HepG2 (cell line): ENCODE measurements at regions not wholly inside any gene's neighbourhood (a gene's known extent, or its start where the extent isn't known, plus 50 kb on each side); places are given as distances from the start of the nearest gene placed in this dataset.

Source experiments
- ATAC-seq: fragments of 200-7000 bp; cut with Tn5 transposase; 3 replicates; pipeline ENCODE4 v1.9.1; 2020; ENCODE audit warnings: mild to moderate bottlenecking, moderate library complexity
- BruUV-seq: library from RNA; stranded (reverse); fragments of 400-500 nt; replicated peaks from 2 replicates; lab custom pipeline; 2021; lab: Mats Ljungman, UMichigan
- CTCF ChIA-PET: fragments of 300-600 bp; formaldehyde crosslinking; extraction: SDS; loops from one replicate; lab custom pipeline; 2021; ENCODE audit warnings: low total read pairs, inconsistent platforms, low intra/inter-chr PET ratio; lab: Yijun Ruan, JAX
- POLR2A ChIA-PET: fragments of 350-600 bp; sonication (Branson Sonifier 250); formaldehyde crosslinking; loops from one replicate; lab custom pipeline; 2020; ENCODE audit warnings: antibody characterized with exemption, inconsistent platforms; lab: Yijun Ruan, JAX
- DNase-seq: peaks from one replicate; pipeline ENCODE4 v3.0.0-alpha.2; 2015; ENCODE audit warnings: low spot score
- FAIRE-seq: peaks from 3 replicates; lab custom pipeline; 2011; peaks lifted over from hg19 to GRCh38; lab: Jason Lieb, UNC
- H2AFZ ChIP-seq: one replicate; pipeline ENCODE4 v1.6.1; 2011; ENCODE audit warnings: low read length, inconsistent platforms
- H3K27ac ChIP-seq: fragments of 300-600 bp; 3 replicates; pipeline ENCODE4 v1.8.0; 2011; ENCODE audit warnings: mixed run types, mild to moderate bottlenecking, mixed read lengths, low read length, inconsistent platforms; ENCODE audit not compliant: insufficient read depth; ENCODE audit errors: extremely low read length
- H3K27me3 ChIP-seq, 2 experiments: fragments of 200-600 bp in 1 of 2; 2 replicates in 1 of 2; 3 replicates in 1 of 2; pipeline versions ENCODE4 v1.6.0 to v1.8.0; 2011; ENCODE audit warnings: low read length in 2 of 2, mild to moderate bottlenecking in 2 of 2, moderate library complexity in 2 of 2, inconsistent platforms in 1 of 2; ENCODE audit not compliant: insufficient read depth in 2 of 2, control insufficient read depth in 1 of 2
- H3K36me3 ChIP-seq, 2 experiments: fragments of 200-600 bp in 1 of 2; replicated peaks in 1 of 2; 2 replicates in 1 of 2; 3 replicates in 1 of 2; pipeline versions ENCODE4 v1.5.1 to v1.8.0; 2011; ENCODE audit warnings: low read length in 2 of 2, inconsistent platforms in 1 of 2; ENCODE audit not compliant: insufficient read depth in 2 of 2, control insufficient read depth in 1 of 2
- H3K4me1 ChIP-seq: 2 replicates; pipeline ENCODE4 v1.5.1; 2012; ENCODE audit warnings: low read length, inconsistent platforms; ENCODE audit not compliant: insufficient read depth
- H3K4me2 ChIP-seq: 2 replicates; pipeline ENCODE4 v1.6.0; 2011; ENCODE audit warnings: low read depth, low read length, inconsistent platforms
- H3K4me3 ChIP-seq, 3 experiments: fragments of 200-600 bp in 1 of 3; sonication (generic), shearing (Covaris generic) in 1 of 3; replicated peaks in 1 of 3; 2 replicates each; pipeline ENCODE4 v1.5.1; 2011 to 2016; ENCODE audit warnings: low read length in 3 of 3, inconsistent platforms in 2 of 3, low read depth in 2 of 3, mild to moderate bottlenecking in 2 of 3, control low read depth in 1 of 3, mixed read lengths in 1 of 3; ENCODE audit not compliant: insufficient read depth in 1 of 3
- H3K79me2 ChIP-seq: one replicate; pipeline ENCODE4 v1.6.1; 2011; ENCODE audit warnings: low read length, inconsistent platforms; ENCODE audit not compliant: insufficient read depth
- H3K9ac ChIP-seq: 2 replicates; pipeline ENCODE4 v1.6.0; 2011; ENCODE audit warnings: mild to moderate bottlenecking, low read depth, low read length, inconsistent platforms; ENCODE audit not compliant: insufficient read depth
- H3K9me3 ChIP-seq: 2 replicates; pipeline ENCODE4 v1.5.1; 2012; ENCODE audit warnings: mild to moderate bottlenecking, low read length
- H4K20me1 ChIP-seq: 2 replicates; pipeline ENCODE4 v1.6.0; 2011; ENCODE audit warnings: inconsistent platforms, mild to moderate bottlenecking, low read length, moderate library complexity; ENCODE audit not compliant: insufficient read depth
- CERS6 ChIP-seq: sonication (generic); formaldehyde crosslinking; IDR thresholded peaks from 2 replicates; pipeline ENCODE4 v1.5.0; 2020; ENCODE audit warnings: missing genetic modification reagents
- GLI4 ChIP-seq: sonication (generic); formaldehyde crosslinking; IDR thresholded peaks from 2 replicates; pipeline ENCODE4 v1.5.1; 2020; ENCODE audit warnings: missing genetic modification reagents, mild to moderate bottlenecking, moderate library complexity, borderline replicate concordance
- SP2 ChIP-seq: sonication (generic); formaldehyde crosslinking; IDR thresholded peaks from 2 replicates; pipeline ENCODE4 v1.5.1; 2020; ENCODE audit warnings: mild to moderate bottlenecking, missing genetic modification reagents
- ZNF577 ChIP-seq: sonication (generic); formaldehyde crosslinking; IDR thresholded peaks from 2 replicates; pipeline ENCODE4 v1.4.0; 2020; ENCODE audit warnings: mild to moderate bottlenecking, low read depth, missing genetic modification reagents, borderline replicate concordance
- ZNF713 ChIP-seq: sonication (generic); formaldehyde crosslinking; IDR thresholded peaks from 2 replicates; pipeline ENCODE4 v1.4.0; 2020; ENCODE audit warnings: mild to moderate bottlenecking, missing genetic modification reagents
- WGBS: methylation state at CpG from one replicate; pipeline ENCODE4 v1.1.6; 2017; ENCODE audit warnings: low lambda C conversion rate; 5-methylcytosine and 5-hydroxymethylcytosine counted together
- in situ Hi-C: cut with HindIII; loops from 2 replicates; pipeline ENCODE4 v1.10.0; 2017; ENCODE audit warnings: low pct_unique_long_range_greater_than_20kb; ENCODE audit not compliant: extremely low pct_ligation_motif_present
- intact Hi-C: fragments of 100-400 bp; cut with micrococcal nuclease; formaldehyde crosslinking; loops from one replicate; pipeline ENCODE4 v1.10.0; 2022; ENCODE audit not compliant: unreplicated experiment

GRCh38 chr20:61054411-61054810, 197.7 kb upstream of the CDH4 start:
- Histone ChIP-seq H4K20me1 (no peaks in the 10 kb centered on the region), H3K9me3 (no peaks in the 10 kb centered on the region), H3K79me2 (no peaks in the 10 kb centered on the region), H3K4me2 (no peak overlapping the region), H2AFZ (no peak overlapping the region)
- no peak for FAIRE-seq
- ChIA-PET POLR2A (no interaction called here), CTCF (no interaction called here)
- DNase-seq = no peak
- no peak for TF ChIP-seq ZNF577 (CRISPR knock-in tag)
- no peak for TF ChIP-seq ZNF713 (CRISPR knock-in tag)
- no peak for TF ChIP-seq CERS6
- TF ChIP-seq, all 625 proteins: peak for 0
- no peak for ATAC-seq
- 4% methylated on average over 9 of the region's 9 CpGs for WGBS
- intact Hi-C loops = no loop called here
- no TSS peak for BruUV-seq
- Histone ChIP-seq H3K27me3 (peaks cover 2 to 57% of the 10 kb centered on the region in 2 experiments), H3K4me1 (no peaks in the 10 kb centered on the region), H3K4me3 (no peak overlapping the region), H3K9ac (no peak overlapping the region), H3K36me3 (no peaks in the 10 kb centered on the region), H3K27ac (no peak overlapping the region)
- in situ Hi-C loops = no loop called here

GRCh38 chr20:61055180-61056010, 196.7 kb upstream of the CDH4 start:
- in situ Hi-C loops (no loop called here), intact Hi-C loops (no loop called here)
- Histone ChIP-seq H3K27me3 (peaks cover 2 to 64% of the 10 kb centered on the region in 2 experiments), H3K4me3 (no peak overlapping the region), H2AFZ (no peak overlapping the region), H3K79me2 (no peaks in the 10 kb centered on the region), H3K4me1 (no peaks in the 10 kb centered on the region), H3K36me3 (no peaks in the 10 kb centered on the region), H3K9ac (no peak overlapping the region), H3K27ac (no peak overlapping the region), H3K4me2 (no peak overlapping the region), H4K20me1 (no peaks in the 10 kb centered on the region), H3K9me3 (no peaks in the 10 kb centered on the region)
- BruUV-seq = no TSS peak
- POLR2A ChIA-PET = no interaction called here
- TF ChIP-seq SP2 (CRISPR knock-in tag) (no peak), GLI4 (CRISPR knock-in tag) (no peak)
- no peak for FAIRE-seq
- ATAC-seq = no peak
- 13% methylated on average over 14 of the region's 14 CpGs for WGBS
- DNase-seq = no peak
- CTCF ChIA-PET = no interaction called here
